Activated CD4-positive, alpha-beta memory T cell treated with anti-CD3 and anti-CD28 coated beads for 36 hours (primary cell): ENCODE measurements at regions not wholly inside any gene's neighbourhood (a gene's known extent, or its start where the extent isn't known, plus 50 kb on each side); places are given as distances from the start of the nearest gene placed in this dataset.

Experiments
- CTCF ChIA-PET: fragments of 350-600 bp; sonication (Branson Sonifier 250); formaldehyde crosslinking; loops from one replicate; lab custom pipeline; 2021; ENCODE audit warnings: antibody characterized with exemption, inconsistent platforms; lab: Charles Lee
- POLR2A ChIA-PET: fragments of 350-600 bp; sonication (Branson Sonifier 250); formaldehyde crosslinking; loops from one replicate; lab custom pipeline; 2021; ENCODE audit warnings: antibody characterized with exemption; lab: Charles Lee
- DNase-seq: peaks from one replicate; pipeline ENCODE4 v3.0.0-alpha.2; 2020
- H3K27ac Mint-ChIP-seq: one replicate; pipeline ENCODE4 v1.8.0; 2021; ENCODE audit warnings: mixed read lengths
- H3K27me3 Mint-ChIP-seq: one replicate; pipeline ENCODE4 v1.8.0; 2021; ENCODE audit warnings: mixed read lengths
- H3K36me3 Mint-ChIP-seq: one replicate; pipeline ENCODE4 v1.8.0; 2021; ENCODE audit warnings: mixed read lengths
- H3K4me1 Mint-ChIP-seq: one replicate; pipeline ENCODE4 v1.8.0; 2021; ENCODE audit warnings: low read depth, mixed read lengths
- H3K4me3 Mint-ChIP-seq: one replicate; pipeline ENCODE4 v1.8.0; 2021; ENCODE audit warnings: mild to moderate bottlenecking, mixed read lengths
- H3K9me3 Mint-ChIP-seq: one replicate; pipeline ENCODE4 v1.8.0; 2021; ENCODE audit warnings: mixed read lengths
- intact Hi-C: fragments of 100-400 bp; cut with micrococcal nuclease; formaldehyde crosslinking; loops from one replicate; pipeline ENCODE4 v1.15.1; 2023

- Mint-ChIP-seq H3K36me3 (no peaks in the 10 kb centered on the region), H3K27ac (no peak overlapping the region), H3K9me3 (peaks cover 7% of the 10 kb centered on the region), H3K27me3 (no peaks in the 10 kb centered on the region), H3K4me3 (no peak overlapping the region), H3K4me1 (no peaks in the 10 kb centered on the region)
- no peak for DNase-seq
- intact Hi-C loops: no loop called here
- ChIA-PET POLR2A (no interaction called here), CTCF (no interaction called here)
Observed at GRCh38 chr6:50929323-50929722, 110.7 kb downstream of the TFAP2B start.

GRCh38 chr6:50935442-50935841, 116.8 kb downstream of the TFAP2B start:
- DNase-seq: no peak
- H3K36me3 Mint-ChIP-seq: no peaks in the 10 kb centered on the region
- no peaks in the 10 kb centered on the region for H3K27me3 Mint-ChIP-seq
- POLR2A ChIA-PET: no interaction called here
- H3K9me3 Mint-ChIP-seq: peaks cover 2% of the 10 kb centered on the region
- CTCF ChIA-PET: no interaction called here
- no peak overlapping the region for H3K4me3 Mint-ChIP-seq
- no peaks in the 10 kb centered on the region for H3K4me1 Mint-ChIP-seq
- intact Hi-C loops: no loop called here
- H3K27ac Mint-ChIP-seq: no peak overlapping the region

- Mint-ChIP-seq H3K4me1 (no peaks in the 10 kb centered on the region), H3K27me3 (no peaks in the 10 kb centered on the region), H3K9me3 (peaks cover 5% of the 10 kb centered on the region), H3K36me3 (no peaks in the 10 kb centered on the region), H3K27ac (no peak overlapping the region), H3K4me3 (no peak overlapping the region)
- DNase-seq: no peak
- intact Hi-C loops: no loop called here
- ChIA-PET CTCF (no interaction called here), POLR2A (no interaction called here)
Observed at GRCh38 chr6:50936277-50936681, 117.6 kb downstream of the TFAP2B start.

GRCh38 chr6:50939931-50940330, 121.3 kb downstream of the TFAP2B start:
- H3K4me1 Mint-ChIP-seq: no peaks in the 10 kb centered on the region
- CTCF ChIA-PET: no interaction called here
- peaks cover 6% of the 10 kb centered on the region for H3K9me3 Mint-ChIP-seq
- no peak for DNase-seq
- H3K27ac Mint-ChIP-seq: no peak overlapping the region
- H3K4me3 Mint-ChIP-seq: no peak overlapping the region
- H3K36me3 Mint-ChIP-seq: no peaks in the 10 kb centered on the region
- POLR2A ChIA-PET: no interaction called here
- H3K27me3 Mint-ChIP-seq: no peaks in the 10 kb centered on the region
- intact Hi-C loops: no loop called here

GRCh38 chr6:50945789-50946188, 127.1 kb downstream of the TFAP2B start:
- Mint-ChIP-seq H3K27ac (no peak overlapping the region), H3K36me3 (no peaks in the 10 kb centered on the region), H3K9me3 (peaks cover 11% of the 10 kb centered on the region), H3K4me3 (no peak overlapping the region), H3K4me1 (no peaks in the 10 kb centered on the region), H3K27me3 (no peaks in the 10 kb centered on the region)
- intact Hi-C loops: no loop called here
- ChIA-PET POLR2A (no interaction called here), CTCF (no interaction called here)
- no peak for DNase-seq

GRCh38 chr6:50952092-50952907, 133.6 kb downstream of the TFAP2B start:
- no peak for DNase-seq
- intact Hi-C loops: no loop called here
- ChIA-PET POLR2A (no interaction called here), CTCF (no interaction called here)
- H3K36me3 Mint-ChIP-seq: no peaks in the 10 kb centered on the region
- no peak overlapping the region for H3K27ac Mint-ChIP-seq
- no peak overlapping the region for H3K4me3 Mint-ChIP-seq
- H3K27me3 Mint-ChIP-seq: no peaks in the 10 kb centered on the region
- peaks cover 6% of the 10 kb centered on the region for H3K9me3 Mint-ChIP-seq
- H3K4me1 Mint-ChIP-seq: no peaks in the 10 kb centered on the region

GRCh38 chr6:50956014-50956413, 137.3 kb downstream of the TFAP2B start:
- Mint-ChIP-seq H3K36me3 (no peaks in the 10 kb centered on the region), H3K9me3 (peaks cover 2% of the 10 kb centered on the region), H3K27me3 (no peaks in the 10 kb centered on the region), H3K4me3 (no peak overlapping the region), H3K4me1 (no peaks in the 10 kb centered on the region), H3K27ac (no peak overlapping the region)
- DNase-seq: no peak
- intact Hi-C loops: no loop called here
- POLR2A ChIA-PET: no interaction called here
- CTCF ChIA-PET: no interaction called here

- Mint-ChIP-seq H3K27ac (no peak overlapping the region), H3K36me3 (no peaks in the 10 kb centered on the region), H3K4me1 (no peaks in the 10 kb centered on the region), H3K9me3 (peaks cover 2% of the 10 kb centered on the region), H3K27me3 (no peaks in the 10 kb centered on the region), H3K4me3 (no peak overlapping the region)
- ChIA-PET CTCF (no interaction called here), POLR2A (no interaction called here)
- no peak for DNase-seq
- intact Hi-C loops: no loop called here
Observed at GRCh38 chr6:50958148-50958697, 139.6 kb downstream of the TFAP2B start.

- Mint-ChIP-seq H3K4me3 (no peak overlapping the region), H3K9me3 (peaks cover 2% of the 10 kb centered on the region), H3K27ac (no peak overlapping the region), H3K36me3 (no peaks in the 10 kb centered on the region), H3K4me1 (no peaks in the 10 kb centered on the region), H3K27me3 (no peaks in the 10 kb centered on the region)
- intact Hi-C loops: no loop called here
- ChIA-PET POLR2A (no interaction called here), CTCF (no interaction called here)
- DNase-seq: no peak
Observed at GRCh38 chr6:50959081-50959641, 140.5 kb downstream of the TFAP2B start.

- intact Hi-C loops: no loop called here
- Mint-ChIP-seq H3K27ac (no peak overlapping the region), H3K9me3 (peaks cover under 1% of the 10 kb centered on the region), H3K4me1 (no peaks in the 10 kb centered on the region), H3K36me3 (no peaks in the 10 kb centered on the region), H3K4me3 (no peak overlapping the region), H3K27me3 (no peaks in the 10 kb centered on the region)
- ChIA-PET CTCF (no interaction called here), POLR2A (no interaction called here)
- no peak for DNase-seq
Observed at GRCh38 chr6:50961611-50962010, 142.9 kb downstream of the TFAP2B start.

GRCh38 chr6:50962213-50962759, 143.6 kb downstream of the TFAP2B start:
- intact Hi-C loops: no loop called here
- ChIA-PET CTCF (no interaction called here), POLR2A (no interaction called here)
- no peaks in the 10 kb centered on the region for H3K27me3 Mint-ChIP-seq
- no peak for DNase-seq
- H3K4me3 Mint-ChIP-seq: no peak overlapping the region
- H3K36me3 Mint-ChIP-seq: no peaks in the 10 kb centered on the region
- H3K4me1 Mint-ChIP-seq: no peaks in the 10 kb centered on the region
- no peak overlapping the region for H3K27ac Mint-ChIP-seq
- H3K9me3 Mint-ChIP-seq: no peaks in the 10 kb centered on the region

- no peak overlapping the region for H3K4me3 Mint-ChIP-seq
- CTCF ChIA-PET: no interaction called here
Observed at GRCh38 chr6:50963952-50964351, 145.3 kb downstream of the TFAP2B start.

More at GRCh38 chr6:50963952-50964351, 145.3 kb downstream of the TFAP2B start:
- POLR2A ChIA-PET: no interaction called here
- H3K36me3 Mint-ChIP-seq: no peaks in the 10 kb centered on the region
- H3K27me3 Mint-ChIP-seq: no peaks in the 10 kb centered on the region
- no peak overlapping the region for H3K27ac Mint-ChIP-seq
- no peaks in the 10 kb centered on the region for H3K9me3 Mint-ChIP-seq
- DNase-seq: no peak
- intact Hi-C loops: no loop called here
- H3K4me1 Mint-ChIP-seq: no peaks in the 10 kb centered on the region
